HEK293 (cell line): ENCODE measurements at regions not wholly inside any gene's neighbourhood (a gene's known extent, or its start where the extent isn't known, plus 50 kb on each side); places are given as distances from the start of the nearest gene placed in this dataset.
"Not testable (repeated sequence)": the region's sequence is repeated elsewhere in the genome, so short reads cannot be mapped to it uniquely, and the experiment has no call there.

ENCODE experiments used
- ATF2 ChIP-seq: fragments of 450-650 bp; formaldehyde crosslinking; IDR thresholded peaks from 2 replicates; pipeline ENCODE4 v1.5.1; 2016; ENCODE audit warnings: missing biosample characterization, missing genetic modification characterization, low read depth
- CTCF ChIP-seq: fragments of 450-650 bp; formaldehyde crosslinking; IDR thresholded peaks from 2 replicates; pipeline ENCODE4 v1.5.1; 2016; ENCODE audit warnings: missing biosample characterization, missing genetic modification characterization
- HOXA7 ChIP-seq: sonication (generic); formaldehyde crosslinking; IDR thresholded peaks from 2 replicates; pipeline ENCODE4 v1.8.1; 2022; ENCODE audit warnings: missing genetic modification reagents, borderline replicate concordance
- PBX3 ChIP-seq: sonication (generic); formaldehyde crosslinking; IDR thresholded peaks from 2 replicates; pipeline ENCODE4 v1.8.1; 2022; ENCODE audit warnings: mild to moderate bottlenecking, moderate library complexity, missing genetic modification reagents
- ZNF324 ChIP-seq: fragments of 450-650 bp; formaldehyde crosslinking; IDR thresholded peaks from 2 replicates; pipeline ENCODE4 v1.5.1; 2016; ENCODE audit warnings: missing biosample characterization, missing genetic modification characterization

GRCh38 chr14:19203250-19203972 is 230.7 kb downstream of the POTEG start:
- TF ChIP-seq ATF2 (tag by site-specific recombination); HOXA7; CTCF (tag by site-specific recombination); ZNF324 (tag by site-specific recombination); PBX3 (CRISPR knock-in tag): not testable (repeated sequence)
